Naive thymus-derived CD4-positive, alpha-beta T cell (primary cell): ENCODE measurements at regions not wholly inside any gene's neighbourhood (a gene's known extent, or its start where the extent isn't known, plus 50 kb on each side); places are given as distances from the start of the nearest gene placed in this dataset.

ENCODE experiments used
- ATAC-seq: fragments of 150-1000 bp; cut with Tn5 transposase; 2 replicates; pipeline ENCODE4 v1.10.0; 2021; ENCODE audit warnings: mild to moderate bottlenecking, moderate library complexity
- CTCF ChIA-PET: fragments of 350-600 bp; sonication (Branson Sonifier 250); formaldehyde crosslinking; loops from one replicate; lab custom pipeline; 2021; ENCODE audit warnings: antibody characterized with exemption; lab: Charles Lee
- POLR2A ChIA-PET: fragments of 350-600 bp; sonication (Branson Sonifier 250); formaldehyde crosslinking; loops from one replicate; lab custom pipeline; 2021; ENCODE audit warnings: antibody characterized with exemption, inconsistent platforms; lab: Charles Lee
- DNase-seq, 9 donors: peaks; one replicate each; pipeline versions ENCODE4 v3.0.0 to v3.0.0-alpha.2; 2020 to 2022; ENCODE audit warnings: mixed read lengths in 1 of 9
- H3K27ac ChIP-seq: one replicate; pipeline ENCODE4 v1.7.0; 2013; ENCODE audit warnings: mild to moderate bottlenecking, low read depth, low read length, moderate library complexity
- H3K27me3 ChIP-seq, 2 donors: one replicate each; pipeline ENCODE4 v1.7.0; 2013; ENCODE audit warnings: low read length in 2 of 2, mild to moderate bottlenecking in 2 of 2, moderate library complexity in 2 of 2; ENCODE audit not compliant: control insufficient read depth in 2 of 2, insufficient read depth in 2 of 2
- H3K36me3 ChIP-seq, 3 experiments: 1 replicate in 2 of 3; 2 replicates in 1 of 3; pipeline ENCODE4 v1.7.0; 2013; ENCODE audit warnings: low read length in 3 of 3, mild to moderate bottlenecking in 3 of 3, moderate library complexity in 1 of 3; ENCODE audit not compliant: insufficient read depth in 3 of 3, control insufficient read depth in 2 of 3
- H3K4me1 ChIP-seq, 2 donors: one replicate each; pipeline ENCODE4 v1.7.0; 2013; ENCODE audit warnings: low read length in 2 of 2, mild to moderate bottlenecking in 2 of 2, moderate library complexity in 1 of 2; ENCODE audit not compliant: control insufficient read depth in 2 of 2, insufficient read depth in 2 of 2
- H3K4me3 ChIP-seq: 2 replicates; pipeline ENCODE4 v1.7.0; 2013; ENCODE audit warnings: mild to moderate bottlenecking, low read length
- H3K9me3 ChIP-seq, 3 experiments: 1 replicate in 2 of 3; 2 replicates in 1 of 3; pipeline ENCODE4 v1.7.0; 2013; ENCODE audit warnings: low read length in 3 of 3; ENCODE audit not compliant: control insufficient read depth in 2 of 3
- H3K27ac Mint-ChIP-seq, 9 donors: one replicate each; pipeline ENCODE4 v1.8.0; 2020 to 2022; ENCODE audit warnings: mixed read lengths in 9 of 9, mild to moderate bottlenecking in 8 of 9, moderate library complexity in 5 of 9, inconsistent platforms in 2 of 9
- H3K27me3 Mint-ChIP-seq, 5 donors: one replicate each; pipeline ENCODE4 v1.8.0; 2021 to 2022; ENCODE audit warnings: mixed read lengths in 5 of 5, mild to moderate bottlenecking in 1 of 5
- H3K36me3 Mint-ChIP-seq, 5 donors: one replicate each; pipeline ENCODE4 v1.8.0; 2020 to 2022; ENCODE audit warnings: mixed read lengths in 5 of 5, mild to moderate bottlenecking in 3 of 5, inconsistent platforms in 1 of 5
- H3K4me1 Mint-ChIP-seq, 7 donors: one replicate each; pipeline ENCODE4 v1.8.0; 2020 to 2022; ENCODE audit warnings: mixed read lengths in 7 of 7, mild to moderate bottlenecking in 3 of 7, inconsistent platforms in 1 of 7
- H3K4me3 Mint-ChIP-seq, 10 donors: one replicate each; pipeline ENCODE4 v1.8.0; 2020 to 2022; ENCODE audit warnings: mild to moderate bottlenecking in 10 of 10, mixed read lengths in 10 of 10, moderate library complexity in 6 of 10, inconsistent platforms in 2 of 10
- H3K9me3 Mint-ChIP-seq, 11 donors: one replicate each; pipeline ENCODE4 v1.8.0; 2020 to 2022; ENCODE audit warnings: mixed read lengths in 11 of 11, mild to moderate bottlenecking in 4 of 11, inconsistent platforms in 1 of 11, moderate library complexity in 1 of 11
- intact Hi-C, 2 donors: fragments of 100-400 bp; cut with micrococcal nuclease; formaldehyde crosslinking; loops; one replicate each; pipeline ENCODE4 v1.15.1; 2023

DNA sequence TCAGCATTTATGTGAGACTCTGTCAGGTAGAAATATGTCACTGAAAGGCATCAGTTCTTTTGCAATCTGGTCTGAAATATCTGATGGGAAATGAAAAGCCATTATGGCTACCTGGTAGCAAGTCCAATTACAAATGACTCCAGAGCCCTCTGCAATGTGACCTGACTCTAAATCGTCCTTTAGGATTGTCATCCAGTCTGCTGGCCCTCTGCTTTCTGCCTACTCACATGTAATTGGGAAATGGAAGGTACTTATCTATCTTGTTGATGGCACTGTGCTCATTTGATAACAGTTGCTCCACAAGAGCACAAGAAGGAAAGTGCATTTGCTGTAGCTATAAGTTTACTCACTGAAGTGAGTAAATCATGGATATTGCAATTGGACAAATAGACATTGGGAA lies 799.8 kb downstream of the RAPGEF2 start:
- Histone ChIP-seq H3K36me3 (no peaks in the 10 kb centered on the region), H3K27ac (no peak overlapping the region), H3K4me1 (no peaks in the 10 kb centered on the region), H3K4me3 (no peak overlapping the region), H3K27me3 (no peaks in the 10 kb centered on the region), H3K9me3 (no peaks in the 10 kb centered on the region)
- no peak overlapping the region for H3K4me3 Mint-ChIP-seq
- peaks cover 0 to 14% (median 4%) of the 10 kb centered on the region in 11 donors for H3K9me3 Mint-ChIP-seq
- H3K36me3 Mint-ChIP-seq, result peaks cover 0 to 3% (median 0%) of the 10 kb centered on the region in 5 donors
- CTCF ChIA-PET, result no interaction called here
- intact Hi-C loops, result no loop called here
- DNase-seq (no peak), ATAC-seq (no peak)
- POLR2A ChIA-PET, result no interaction called here
- H3K27me3 Mint-ChIP-seq, result no peaks in the 10 kb centered on the region
- H3K4me1 Mint-ChIP-seq, result no peaks in the 10 kb centered on the region
- H3K27ac Mint-ChIP-seq, result no peak overlapping the region

DNA sequence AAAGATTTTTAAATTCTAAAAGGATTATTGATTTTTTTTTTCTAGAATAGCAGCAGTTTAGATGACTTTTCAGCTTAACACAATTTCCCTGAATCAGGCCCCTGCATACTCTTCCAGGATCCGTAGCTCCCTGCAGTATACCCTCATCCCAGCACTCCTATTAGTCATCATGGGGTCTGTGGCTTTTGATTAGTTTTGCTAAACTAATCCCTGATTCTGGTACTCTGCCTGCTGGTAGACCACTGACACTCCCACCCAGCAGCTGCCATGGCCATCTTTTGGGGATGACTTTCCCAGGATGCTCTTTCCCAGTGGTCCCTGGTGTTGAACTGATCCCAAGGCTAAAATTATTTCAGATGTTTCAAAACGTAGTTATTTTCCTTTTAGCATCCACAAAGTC lies 802.0 kb downstream of the RAPGEF2 start:
- intact Hi-C loops, result no loop called here

DNA sequence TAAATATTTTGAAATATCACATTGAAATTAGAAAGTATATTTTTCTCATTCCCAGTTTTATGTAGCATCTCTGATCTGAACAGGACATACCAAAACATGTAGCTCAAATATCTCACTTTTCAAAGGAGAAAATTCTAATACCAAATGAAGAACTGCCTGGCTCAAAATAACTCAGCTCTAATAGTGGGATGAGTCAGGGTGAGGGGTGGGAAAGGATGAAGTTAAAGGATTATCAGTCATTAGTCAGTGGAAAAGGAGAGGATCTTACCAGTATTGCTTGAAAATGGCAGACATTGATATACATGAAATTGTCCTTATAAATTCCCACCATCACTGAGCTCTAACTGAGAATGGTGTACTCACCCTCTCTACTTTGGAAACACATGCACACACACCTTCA lies 803.2 kb downstream of the RAPGEF2 start:
- Histone ChIP-seq H3K27me3 (no peaks in the 10 kb centered on the region), H3K4me3 (no peak overlapping the region), H3K36me3 (no peaks in the 10 kb centered on the region), H3K9me3 (no peaks in the 10 kb centered on the region), H3K27ac (no peak overlapping the region), H3K4me1 (no peaks in the 10 kb centered on the region)
- H3K4me1 Mint-ChIP-seq, result no peaks in the 10 kb centered on the region
- ChIA-PET CTCF (no interaction called here), POLR2A (no interaction called here)
- no peaks in the 10 kb centered on the region for H3K27me3 Mint-ChIP-seq
- intact Hi-C loops, result no loop called here
- H3K27ac Mint-ChIP-seq, result no peak overlapping the region
- no peak for DNase-seq
- peaks cover 0 to 17% (median 2%) of the 10 kb centered on the region in 11 donors for H3K9me3 Mint-ChIP-seq
- no peak for ATAC-seq
- H3K4me3 Mint-ChIP-seq, result no peak overlapping the region
- H3K36me3 Mint-ChIP-seq, result peaks cover 0 to 3% (median 0%) of the 10 kb centered on the region in 5 donors

More for the DNA sequence above, 802.0 kb downstream of the RAPGEF2 start:
- Histone ChIP-seq H3K9me3 (no peaks in the 10 kb centered on the region), H3K36me3 (no peaks in the 10 kb centered on the region), H3K4me3 (no peak overlapping the region), H3K27ac (no peak overlapping the region), H3K4me1 (no peaks in the 10 kb centered on the region), H3K27me3 (no peaks in the 10 kb centered on the region)
- H3K4me3 Mint-ChIP-seq, result no peak overlapping the region
- peaks cover 0 to 10% (median 2%) of the 10 kb centered on the region in 11 donors for H3K9me3 Mint-ChIP-seq
- no peaks in the 10 kb centered on the region for H3K4me1 Mint-ChIP-seq
- POLR2A ChIA-PET, result no interaction called here
- no peak for DNase-seq
- CTCF ChIA-PET, result no interaction called here
- no peaks in the 10 kb centered on the region for H3K27me3 Mint-ChIP-seq
- H3K27ac Mint-ChIP-seq, result no peak overlapping the region
- H3K36me3 Mint-ChIP-seq, result peaks cover 0 to 3% (median 0%) of the 10 kb centered on the region in 5 donors
- ATAC-seq, result no peak

DNA sequence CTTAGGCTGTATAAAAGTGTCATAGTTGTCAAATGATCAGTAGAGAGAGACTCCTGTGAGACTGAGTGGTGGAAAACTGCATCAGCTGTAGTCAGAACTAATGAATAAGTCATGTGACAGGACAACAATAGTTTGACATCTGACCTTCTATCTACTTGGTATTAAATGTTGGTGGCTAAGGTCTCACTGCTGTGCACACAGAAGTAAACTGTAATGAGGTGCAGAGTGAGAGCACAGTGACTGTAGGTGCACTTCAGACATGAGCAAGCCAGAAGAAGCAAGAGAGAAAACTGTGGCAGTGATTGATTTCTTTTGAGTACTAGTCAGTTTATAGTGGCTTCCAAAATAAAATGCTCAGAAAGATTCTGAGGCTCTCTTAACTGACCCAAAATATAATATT lies 803.6 kb downstream of the RAPGEF2 start:
- no peaks in the 10 kb centered on the region for H3K36me3 ChIP-seq
- no peaks in the 10 kb centered on the region for H3K27me3 ChIP-seq
- CTCF ChIA-PET, result no interaction called here
- Mint-ChIP-seq H3K9me3 (peaks cover 0 to 17% (median 2%) of the 10 kb centered on the region in 11 donors), H3K4me3 (no peak overlapping the region), H3K36me3 (peaks cover 0 to 3% (median 0%) of the 10 kb centered on the region in 5 donors), H3K27me3 (no peaks in the 10 kb centered on the region), H3K27ac (no peak overlapping the region), H3K4me1 (no peaks in the 10 kb centered on the region)
- no peak overlapping the region for H3K27ac ChIP-seq
- POLR2A ChIA-PET, result no interaction called here
- H3K4me3 ChIP-seq, result no peak overlapping the region
- no peaks in the 10 kb centered on the region for H3K4me1 ChIP-seq
- intact Hi-C loops, result no loop called here
- no peak for ATAC-seq
- H3K9me3 ChIP-seq, result no peaks in the 10 kb centered on the region
- DNase-seq, result no peak

DNA sequence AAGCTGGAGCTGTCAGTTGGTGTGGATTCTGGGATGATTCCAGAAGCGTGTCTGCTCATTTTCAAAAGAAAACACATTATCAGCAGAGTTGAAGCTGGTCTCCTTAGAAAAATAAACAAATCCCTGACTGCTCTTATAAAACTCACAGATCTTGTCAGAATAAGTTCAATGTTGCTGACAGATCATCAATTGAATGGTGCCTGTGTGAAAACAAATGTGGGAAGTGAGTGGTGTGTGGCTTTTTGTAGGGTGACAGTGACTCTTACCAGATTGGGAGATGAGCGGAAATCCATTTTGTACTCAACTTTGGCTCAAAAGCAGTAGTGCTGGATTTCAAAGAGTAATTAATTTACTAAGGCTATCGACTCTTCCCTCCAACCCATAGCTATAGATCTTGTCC lies 807.8 kb downstream of the RAPGEF2 start:
- ATAC-seq, result no peak
- H3K27ac Mint-ChIP-seq, result no peak overlapping the region
- H3K9me3 Mint-ChIP-seq, result peaks cover 0 to 19% (median 2%) of the 10 kb centered on the region in 11 donors
- no peaks in the 10 kb centered on the region for H3K27me3 Mint-ChIP-seq
- H3K4me1 Mint-ChIP-seq, result no peaks in the 10 kb centered on the region
- Histone ChIP-seq H3K9me3 (no peaks in the 10 kb centered on the region), H3K36me3 (no peaks in the 10 kb centered on the region), H3K27me3 (no peaks in the 10 kb centered on the region), H3K27ac (no peak overlapping the region), H3K4me3 (no peak overlapping the region), H3K4me1 (no peaks in the 10 kb centered on the region)
- peaks cover 0 to 3% (median 0%) of the 10 kb centered on the region in 5 donors for H3K36me3 Mint-ChIP-seq
- ChIA-PET CTCF (interaction anchor here (0.6 kb wide), 1 partner anchor 396 kb away, joined by 5 read pairs; no protein-coding TSS in a partner anchor), POLR2A (no interaction called here)
- intact Hi-C loops, result no loop called here
- H3K4me3 Mint-ChIP-seq, result no peak overlapping the region
- DNase-seq, result no peak

DNA sequence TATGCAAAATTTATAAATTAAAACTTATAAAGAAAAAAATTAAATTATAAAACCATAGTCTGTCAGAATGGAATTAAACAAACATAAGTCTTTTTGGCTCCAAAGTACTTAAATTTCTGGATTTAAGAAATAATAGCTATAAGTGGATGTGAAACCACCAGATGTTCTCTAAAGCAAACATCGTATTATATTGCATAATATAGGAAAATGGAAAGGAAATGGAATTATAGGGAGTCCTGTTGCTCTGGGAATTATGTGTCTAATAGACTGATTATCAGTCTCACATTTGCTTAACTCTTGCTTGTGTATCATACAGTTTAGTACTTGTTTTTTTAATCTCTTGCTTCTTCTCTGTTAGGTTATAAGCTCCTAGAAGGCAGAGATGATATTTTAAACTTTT lies 819.2 kb downstream of the RAPGEF2 start:
- DNase-seq, result no peak
- POLR2A ChIA-PET, result no interaction called here
- H3K36me3 ChIP-seq, result no peaks in the 10 kb centered on the region
- H3K9me3 Mint-ChIP-seq, result peaks cover 0 to 29% (median 14%) of the 10 kb centered on the region in 11 donors
- CTCF ChIA-PET, result no interaction called here
- ATAC-seq, result no peak
- peaks cover 0 to 9% (median 0%) of the 10 kb centered on the region in 3 experiments for H3K9me3 ChIP-seq
- no peaks in the 10 kb centered on the region for H3K4me1 ChIP-seq
- H3K4me3 ChIP-seq, result no peak overlapping the region
- intact Hi-C loops, result no loop called here
- H3K36me3 Mint-ChIP-seq, result peaks cover 0 to 5% (median 0%) of the 10 kb centered on the region in 5 donors
- no peak overlapping the region for H3K27ac Mint-ChIP-seq
- H3K27ac ChIP-seq, result no peak overlapping the region
- H3K4me1 Mint-ChIP-seq, result no peaks in the 10 kb centered on the region
- H3K27me3 Mint-ChIP-seq, result no peaks in the 10 kb centered on the region
- no peaks in the 10 kb centered on the region for H3K27me3 ChIP-seq
- H3K4me3 Mint-ChIP-seq, result no peak overlapping the region

DNA sequence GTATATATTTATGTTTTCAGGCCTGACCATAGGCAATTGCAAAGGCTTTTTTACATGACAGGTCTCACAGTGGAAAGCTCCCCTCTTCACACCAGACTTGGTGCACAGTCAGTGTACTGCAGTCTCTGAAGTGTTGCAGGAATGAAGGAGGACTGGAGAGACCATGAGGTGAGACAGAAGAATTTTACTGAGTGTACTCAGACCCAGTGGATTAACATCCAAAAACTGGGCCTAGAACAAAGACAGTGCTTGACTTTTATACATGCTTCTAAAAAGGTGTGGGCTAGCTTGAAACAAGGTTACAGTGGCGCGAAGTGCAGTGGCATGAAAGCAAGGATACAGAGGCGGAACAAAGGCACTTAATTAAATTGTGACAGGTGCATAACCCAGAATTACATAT lies 822.9 kb downstream of the RAPGEF2 start:
- CTCF ChIA-PET, result no interaction called here
- Mint-ChIP-seq H3K4me3 (no peak overlapping the region), H3K9me3 (peaks cover 0 to 40% (median 13%) of the 10 kb centered on the region in 11 donors), H3K27me3 (no peaks in the 10 kb centered on the region), H3K27ac (no peak overlapping the region), H3K4me1 (no peaks in the 10 kb centered on the region), H3K36me3 (peaks cover 0 to 5% (median 0%) of the 10 kb centered on the region in 5 donors)
- H3K36me3 ChIP-seq, result no peaks in the 10 kb centered on the region
- no peak overlapping the region for H3K4me3 ChIP-seq
- H3K4me1 ChIP-seq, result no peaks in the 10 kb centered on the region
- H3K27ac ChIP-seq, result no peak overlapping the region
- POLR2A ChIA-PET, result no interaction called here
- DNase-seq, result no peak
- peaks cover 0 to 9% (median 0%) of the 10 kb centered on the region in 3 experiments for H3K9me3 ChIP-seq
- no peak for ATAC-seq
- no peaks in the 10 kb centered on the region for H3K27me3 ChIP-seq
- intact Hi-C loops, result no loop called here
